ENCODE measurements at regions not wholly inside any gene's neighbourhood (a gene's known extent, or its start where the extent isn't known, plus 50 kb on each side); places are given as distances from the start of the nearest gene placed in this dataset.
"Not testable (repeated sequence)": the region's sequence is repeated elsewhere in the genome, so short reads cannot be mapped to it uniquely, and the experiment has no call there.

DNA sequence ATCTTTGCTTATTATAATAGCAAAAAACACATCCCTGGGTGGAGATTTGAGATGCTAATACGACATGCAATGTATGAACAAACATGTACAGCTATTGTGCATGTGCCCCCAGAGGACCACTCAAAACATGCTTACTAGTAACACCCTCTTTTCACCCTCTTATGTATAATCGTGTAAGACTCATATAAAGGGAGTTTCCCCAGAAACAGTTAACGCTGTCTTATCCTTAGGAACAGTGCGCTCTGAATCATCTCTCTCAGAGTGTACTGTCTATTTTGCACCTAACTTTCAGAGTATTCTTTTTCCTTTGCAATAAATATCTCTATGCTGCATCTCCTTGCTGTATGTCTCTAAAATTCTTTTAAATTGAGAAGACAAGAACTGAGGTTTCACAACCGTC is 2604.0 kb downstream of the PCDH9 start:
- no peak for DNase-seq (ENCODE audit: low read depth in 2 of 3, low spot score in 1 of 3)

DNA sequence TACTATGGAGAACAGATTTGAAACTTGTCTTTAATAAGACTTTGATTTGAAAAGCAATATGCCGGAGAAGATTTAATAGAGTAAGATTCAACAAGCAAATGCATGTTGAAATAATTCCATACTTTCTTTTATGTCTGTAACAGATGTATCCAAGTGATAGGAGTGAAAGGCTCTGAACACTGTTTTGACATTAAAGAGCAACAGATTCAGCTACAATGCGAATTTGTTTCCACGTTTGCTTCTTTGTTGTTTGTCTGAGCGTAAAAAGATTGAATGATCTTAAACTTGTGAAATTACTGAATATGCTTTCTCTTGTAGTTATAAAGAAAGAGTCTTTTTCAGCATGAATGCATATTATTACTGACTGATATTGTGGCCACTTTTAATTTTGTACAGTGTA is 2612.9 kb downstream of the PCDH9 start:
- no peak for DNase-seq (ENCODE audit: low read depth in 2 of 3, low spot score in 1 of 3)

DNA sequence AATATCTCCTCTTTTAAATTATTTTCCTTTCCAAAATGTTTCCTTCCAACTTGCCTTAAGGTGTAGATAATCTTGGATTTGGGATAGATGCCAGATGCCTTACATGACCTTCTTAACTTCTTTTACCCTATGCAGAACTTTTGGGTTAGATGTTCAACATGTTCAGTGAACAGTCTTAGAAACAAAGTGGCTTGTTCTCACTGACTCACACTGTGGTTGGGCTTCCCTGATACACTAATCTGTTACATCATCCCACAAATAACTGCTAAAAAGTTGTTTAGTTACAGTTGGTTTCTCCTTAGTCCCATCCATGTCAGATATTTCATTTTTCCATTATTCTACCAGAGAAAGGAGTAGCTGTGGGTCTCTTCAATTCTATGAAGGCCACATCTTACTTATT is 2638.2 kb downstream of the PCDH9 start:
- no peak for DNase-seq (ENCODE audit: low read depth in 2 of 3, low spot score in 1 of 3)

GRCh38 chr13:64579331-64579730 is 2650.8 kb downstream of the PCDH9 start:
- DNase-seq (ENCODE audit: low read depth in 2 of 3, low spot score in 1 of 3) = no peak

DNA sequence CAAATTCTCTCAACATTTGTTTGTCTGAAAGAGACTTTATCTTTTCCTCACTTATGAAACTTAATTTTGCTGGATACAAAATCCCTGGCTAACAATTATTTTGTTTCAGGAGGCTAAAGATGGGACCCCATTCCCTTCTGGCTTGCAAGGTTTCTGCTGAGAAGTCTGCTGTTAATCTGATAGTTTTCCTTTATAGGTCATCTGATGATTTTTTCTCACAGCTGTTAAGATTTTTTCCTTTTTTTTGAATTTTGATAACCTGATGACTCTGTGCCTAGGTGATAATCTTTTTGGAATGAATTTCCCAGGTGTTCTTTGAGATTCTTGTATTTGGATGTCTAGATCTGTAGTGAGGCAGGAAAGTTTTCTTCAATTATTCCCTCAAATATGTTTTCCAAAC is 2661.4 kb downstream of the PCDH9 start:
- DNase-seq (ENCODE audit: low read depth in 2 of 3, low spot score in 1 of 3) = no peak

GRCh38 chr13:64558031-64558430 is 2672.1 kb downstream of the PCDH9 start:
- DNase-seq (ENCODE audit: low read depth in 2 of 3, low spot score in 1 of 3) = not testable (repeated sequence)

GRCh38 chr13:64556376-64556775 is 2673.8 kb downstream of the PCDH9 start:
- DNase-seq (ENCODE audit: low read depth in 2 of 3, low spot score in 1 of 3) = no peak

DNA sequence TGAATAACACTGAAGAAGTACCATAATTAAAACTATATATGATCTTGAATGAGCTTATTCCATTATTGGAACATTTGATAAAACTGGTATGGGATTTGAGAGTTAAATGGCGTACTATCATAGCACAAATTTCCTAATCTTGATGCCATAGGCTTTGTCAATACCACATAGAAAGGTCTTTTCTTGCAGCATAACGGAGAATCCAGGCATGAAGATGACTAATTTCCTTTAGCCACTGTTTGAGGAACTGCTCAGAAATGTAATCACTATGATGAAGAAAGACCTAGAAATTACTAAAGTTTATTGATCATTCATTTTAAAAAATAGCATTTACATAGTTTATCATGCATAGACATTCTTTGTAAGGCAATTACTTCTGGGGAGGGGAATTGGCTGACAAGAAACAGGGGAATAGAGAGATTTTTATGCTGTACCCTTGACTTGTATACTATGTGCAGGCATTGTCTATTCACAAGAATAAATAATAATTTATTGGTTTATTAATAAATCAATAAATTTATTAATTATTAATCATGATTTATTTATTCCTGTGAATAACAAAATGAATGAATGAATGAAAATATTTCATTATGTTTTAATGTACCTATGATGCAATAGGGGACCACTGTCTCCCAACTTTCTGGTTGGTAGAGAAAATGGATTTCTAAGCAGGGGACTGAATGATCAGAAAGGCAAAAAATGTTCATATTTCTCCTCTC is 2676.6 kb downstream of the PCDH9 start:
- no peak for DNase-seq (ENCODE audit: low read depth in 2 of 3, low spot score in 1 of 3)

DNA sequence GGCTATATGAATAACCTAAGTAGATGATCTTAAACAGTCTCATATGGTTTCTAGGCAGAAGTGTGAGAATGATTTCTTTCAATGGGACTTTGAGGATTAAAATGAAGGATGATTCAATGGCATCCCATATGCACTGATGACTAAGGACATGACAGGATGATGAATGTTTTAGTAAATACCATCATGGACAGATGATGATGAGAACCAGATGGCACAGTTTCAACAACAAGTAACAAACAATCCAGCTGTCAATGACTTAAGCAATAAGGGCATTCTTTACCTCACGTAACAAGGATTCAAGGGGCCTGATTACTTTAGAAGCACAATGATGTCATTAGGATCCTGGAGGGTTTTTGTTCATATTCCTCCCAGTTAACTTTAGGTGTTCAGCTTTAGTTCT is 2678.4 kb downstream of the PCDH9 start:
- no peak for DNase-seq (ENCODE audit: low read depth in 2 of 3, low spot score in 1 of 3)

- no peak for DNase-seq (ENCODE audit: low read depth in 2 of 3, low spot score in 1 of 3)
These were observed 2683.8 kb downstream of the PCDH9 start for GRCh38 chr13:64546371-64546770.

DNA sequence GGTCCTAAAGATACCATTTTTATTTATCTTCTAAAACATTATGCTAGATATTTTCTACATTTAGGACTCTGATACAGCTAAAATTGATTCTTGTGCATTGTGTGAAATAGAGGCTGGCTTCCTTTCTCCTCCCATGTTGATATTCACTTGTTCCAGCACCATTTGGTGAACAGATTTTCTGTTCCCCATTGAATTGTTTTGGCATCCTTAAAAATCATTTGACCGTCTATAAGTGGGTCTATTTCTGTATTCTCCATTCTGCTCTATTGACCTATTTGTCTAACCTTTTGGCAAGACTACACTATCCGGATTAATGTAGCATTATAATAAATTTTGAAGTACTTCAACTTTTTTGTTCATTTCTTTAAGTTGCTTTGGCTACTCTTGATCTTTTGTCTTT is 2689.2 kb downstream of the PCDH9 start:
- no peak for DNase-seq (ENCODE audit: low read depth in 2 of 3, low spot score in 1 of 3)

DNA sequence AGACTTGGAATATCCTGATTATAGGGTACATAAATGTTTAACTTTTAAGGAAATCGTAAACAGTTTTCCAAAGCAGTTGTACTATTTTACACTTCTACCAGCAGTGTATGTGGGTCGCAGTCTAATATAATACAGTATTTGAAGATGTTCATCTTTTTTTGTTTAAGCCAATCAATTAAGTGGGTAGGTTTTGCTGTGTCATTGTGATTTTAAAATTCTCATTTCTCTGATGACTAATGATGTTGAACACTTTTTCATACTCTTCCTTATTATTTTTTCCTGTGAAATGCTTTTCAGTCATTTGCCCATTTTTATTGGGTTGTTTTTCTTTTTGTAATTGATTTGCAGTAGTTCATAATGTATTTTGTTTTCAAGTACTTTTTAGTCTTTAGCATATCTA is 2689.7 kb downstream of the PCDH9 start:
- no peak for DNase-seq (ENCODE audit: low read depth in 2 of 3, low spot score in 1 of 3)

GRCh38 chr13:64538711-64539110 is 2691.4 kb downstream of the PCDH9 start:
- DNase-seq (ENCODE audit: low read depth in 2 of 3, low spot score in 1 of 3) = no peak

- no peak for DNase-seq (ENCODE audit: low read depth in 2 of 3, low spot score in 1 of 3)
These were observed 2695.8 kb downstream of the PCDH9 start for GRCh38 chr13:64534302-64534701.

GRCh38 chr13:64531400-64531799 is 2698.7 kb downstream of the PCDH9 start:
- DNase-seq (ENCODE audit: low read depth in 2 of 3, low spot score in 1 of 3) = no peak

- peak in 1 of 3 donors; percentile 5 for DNase-seq (ENCODE audit: low read depth in 2 of 3, low spot score in 1 of 3)
These were observed 2700.2 kb downstream of the PCDH9 start for GRCh38 chr13:64529874-64530485.

DNA sequence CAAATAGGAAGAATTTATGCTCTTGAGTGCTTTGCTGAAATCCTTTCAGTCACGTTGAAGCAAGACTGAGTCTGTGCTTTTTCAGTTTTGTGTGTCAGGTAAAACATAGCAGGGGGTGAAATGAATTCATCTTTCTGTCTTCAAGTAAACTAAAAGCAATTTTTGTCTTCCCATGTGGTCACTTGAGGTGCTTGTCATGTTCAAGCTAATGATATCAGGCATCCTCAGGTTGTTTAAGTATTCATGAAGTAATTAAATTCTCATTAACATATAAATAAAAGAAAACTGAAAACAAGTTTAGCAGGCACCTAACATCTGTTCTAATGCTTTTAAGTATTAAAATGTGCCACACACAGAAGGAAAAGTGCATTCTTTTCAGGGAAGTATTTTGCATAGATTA is 2701.3 kb downstream of the PCDH9 start:
- DNase-seq (ENCODE audit: low read depth in 2 of 3, low spot score in 1 of 3) = no peak

DNA sequence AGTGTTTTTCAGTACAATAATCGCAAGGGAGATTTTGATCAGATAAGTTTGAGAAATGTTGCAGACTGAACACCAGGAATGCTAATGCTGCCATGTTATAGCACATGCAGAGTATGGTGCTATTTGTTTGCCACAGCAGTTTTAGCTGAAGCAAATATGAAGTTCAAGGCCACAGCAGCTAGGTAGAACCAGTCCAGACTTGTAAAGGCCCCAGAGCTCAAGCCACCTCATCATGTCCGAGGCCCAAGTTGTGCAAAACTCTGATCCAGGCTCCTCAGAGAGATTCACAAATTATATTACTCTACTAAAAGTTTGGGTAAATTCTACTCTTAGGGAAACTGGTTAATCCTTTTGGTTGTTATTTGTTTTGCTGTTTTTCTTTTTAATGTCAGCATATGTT is 2702.6 kb downstream of the PCDH9 start:
- no peak for DNase-seq (ENCODE audit: low read depth in 2 of 3, low spot score in 1 of 3)

GRCh38 chr13:64525687-64526086 is 2704.4 kb downstream of the PCDH9 start:
- no peak for DNase-seq (ENCODE audit: low read depth in 2 of 3, low spot score in 1 of 3)

DNA sequence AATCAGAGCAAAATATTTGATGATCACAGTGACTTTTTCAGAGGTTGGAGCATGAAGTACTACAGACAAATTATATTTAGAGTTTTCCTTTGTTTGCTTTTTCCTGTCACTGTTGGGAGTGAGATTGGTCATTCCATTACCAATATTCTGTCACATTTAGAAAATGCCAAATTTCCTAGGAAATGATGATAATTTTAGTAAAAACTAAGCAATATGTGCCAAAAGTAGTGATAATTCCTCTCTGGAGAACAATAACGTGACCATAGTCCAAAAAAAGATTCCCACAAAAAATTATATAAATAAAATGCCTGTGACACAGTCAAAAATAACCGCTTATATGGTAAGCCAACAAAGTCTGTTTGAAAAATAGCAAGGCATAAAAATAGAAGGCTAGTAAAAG is 2719.4 kb downstream of the PCDH9 start:
- no peak for DNase-seq (ENCODE audit: low read depth in 2 of 3, low spot score in 1 of 3)

DNA sequence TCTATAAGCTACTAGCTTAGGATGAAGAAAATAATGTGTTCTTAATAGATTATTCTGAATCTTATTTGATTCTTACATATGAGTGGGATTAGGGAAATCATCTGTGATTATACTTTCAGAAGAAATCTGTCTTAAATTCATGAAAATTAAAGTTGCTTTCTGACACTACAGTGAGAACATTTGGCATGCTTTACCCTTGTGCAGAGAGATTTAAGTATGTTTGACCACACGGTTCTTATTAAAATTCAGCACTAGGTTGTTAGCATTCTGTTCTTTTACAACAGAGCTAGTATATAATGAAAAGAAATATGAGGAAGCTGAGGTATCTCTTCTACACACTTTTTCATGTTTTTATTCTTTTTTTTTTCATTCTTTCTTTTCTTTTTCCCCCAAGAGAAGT is 2723.9 kb downstream of the PCDH9 start:
- no peak for DNase-seq (ENCODE audit: low read depth in 2 of 3, low spot score in 1 of 3)

- no peak for DNase-seq (ENCODE audit: low read depth in 2 of 3, low spot score in 1 of 3)
These were observed 2724.7 kb downstream of the PCDH9 start for GRCh38 chr13:64505336-64505910.

DNA sequence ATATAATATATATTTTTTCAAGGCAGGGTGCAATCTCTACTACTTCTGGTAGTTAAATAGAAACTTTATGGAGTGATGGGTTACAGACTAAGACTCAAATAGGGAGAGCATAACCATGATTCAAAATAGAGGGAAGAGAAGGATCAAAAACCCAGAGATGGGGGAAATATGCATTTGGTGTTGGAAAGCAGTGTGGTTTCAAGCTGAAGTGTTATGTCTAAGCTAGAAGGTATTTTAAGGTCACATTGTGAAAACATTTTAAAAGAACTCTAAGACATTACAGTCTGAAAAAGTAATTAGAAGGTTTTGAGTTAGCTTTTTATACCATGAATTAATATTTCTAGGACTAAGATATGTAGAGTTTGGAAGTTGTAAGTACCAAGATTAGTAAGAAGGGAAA is 2741.4 kb downstream of the PCDH9 start:
- DNase-seq (ENCODE audit: low read depth in 2 of 3, low spot score in 1 of 3) = no peak
